ENCODE measurements at regions not wholly inside any gene's neighbourhood (a gene's known extent, or its start where the extent isn't known, plus 50 kb on each side); places are given as distances from the start of the nearest gene placed in this dataset.

GRCh38 chr16:80202831-80203413 is 337.9 kb upstream of the DYNLRB2 start:
- in situ Hi-C loops (cut with MboI; ENCODE audit: low pct_unique_long_range_greater_than_20kb, low sequenced_read_pairs, unreplicated experiment), result no loop called here
- DNase-seq (ENCODE audit: low spot score), result no peak
- no peak for TF ChIP-seq CTCF (IDR thresholded peaks at IDR 0.05; ENCODE audit: extremely low read depth, insufficient read depth, missing control alignments)

- no peak for DNase-seq (ENCODE audit: low spot score)
- in situ Hi-C loops (cut with MboI; ENCODE audit: low pct_unique_long_range_greater_than_20kb, low sequenced_read_pairs, unreplicated experiment), result no loop called here
- TF ChIP-seq CTCF (IDR thresholded peaks at IDR 0.05; ENCODE audit: extremely low read depth, insufficient read depth, missing control alignments), result no peak
Observed at GRCh38 chr16:80200079-80200478, 340.7 kb upstream of the DYNLRB2 start.

GRCh38 chr16:80199614-80200013 is 341.2 kb upstream of the DYNLRB2 start:
- in situ Hi-C loops (cut with MboI; ENCODE audit: low pct_unique_long_range_greater_than_20kb, low sequenced_read_pairs, unreplicated experiment), result no loop called here
- no peak for DNase-seq (ENCODE audit: low spot score)
- TF ChIP-seq CTCF (IDR thresholded peaks at IDR 0.05; ENCODE audit: extremely low read depth, insufficient read depth, missing control alignments), result no peak

- in situ Hi-C loops (cut with MboI; ENCODE audit: low pct_unique_long_range_greater_than_20kb, low sequenced_read_pairs, unreplicated experiment), result no loop called here
- DNase-seq (ENCODE audit: low spot score), result no peak
Observed at GRCh38 chr16:80198311-80199299, 342.2 kb upstream of the DYNLRB2 start.

GRCh38 chr16:80197741-80198201 is 343.0 kb upstream of the DYNLRB2 start:
- no peak for DNase-seq (ENCODE audit: low spot score)
- TF ChIP-seq CTCF (IDR thresholded peaks at IDR 0.05; ENCODE audit: extremely low read depth, insufficient read depth, missing control alignments), result no peak
- in situ Hi-C loops (cut with MboI; ENCODE audit: low pct_unique_long_range_greater_than_20kb, low sequenced_read_pairs, unreplicated experiment), result no loop called here

More at GRCh38 chr16:80198311-80199299, 342.2 kb upstream of the DYNLRB2 start:
- no peak for TF ChIP-seq CTCF (IDR thresholded peaks at IDR 0.05; ENCODE audit: extremely low read depth, insufficient read depth, missing control alignments)

GRCh38 chr16:80191928-80192327 is 348.9 kb upstream of the DYNLRB2 start:
- DNase-seq (ENCODE audit: low spot score), result no peak
- no peak for TF ChIP-seq CTCF (IDR thresholded peaks at IDR 0.05; ENCODE audit: extremely low read depth, insufficient read depth, missing control alignments)

More at GRCh38 chr16:80191928-80192327, 348.9 kb upstream of the DYNLRB2 start:
- in situ Hi-C loops (cut with MboI; ENCODE audit: low pct_unique_long_range_greater_than_20kb, low sequenced_read_pairs, unreplicated experiment), result no loop called here

All from GM13977 (cell line).